Neural cell (in vitro differentiated cells): ENCODE measurements at regions not wholly inside any gene's neighbourhood (a gene's known extent, or its start where the extent isn't known, plus 50 kb on each side); places are given as distances from the start of the nearest gene placed in this dataset.

Source experiments
- H2AFZ ChIP-seq: fragments of 200-600, 300-800 bp; sonication (generic), shearing (Covaris generic); 2 replicates; pipeline ENCODE4 v1.6.0; 2014; ENCODE audit warnings: low read depth, mild to moderate bottlenecking, antibody characterized with exemption, low read length, moderate library complexity
- H3F3A ChIP-seq: fragments of 200-600 bp; shearing (Covaris generic); 2 replicates; pipeline ENCODE4 v1.6.1; 2016; ENCODE audit warnings: mild to moderate bottlenecking, moderate library complexity, mixed read lengths, antibody characterized with exemption, low read length; ENCODE audit not compliant: insufficient read depth, poor library complexity, severe bottlenecking
- H3K27ac ChIP-seq: fragments of 200-600, 300-800 bp; sonication (generic), shearing (Covaris generic); 2 replicates; pipeline ENCODE4 v1.5.1; 2014; ENCODE audit warnings: mild to moderate bottlenecking, low read length, moderate library complexity
- H3K27me3 ChIP-seq: fragments of 300-800, 200-600 bp; sonication (generic), shearing (Covaris generic); 2 replicates; pipeline ENCODE4 v1.6.0; 2014; ENCODE audit warnings: mild to moderate bottlenecking, low read depth, low read length, moderate library complexity; ENCODE audit not compliant: insufficient read depth
- H3K36me3 ChIP-seq: fragments of 300-800, 200-600 bp; sonication (generic), shearing (Covaris generic); 2 replicates; pipeline ENCODE4 v1.5.1; 2014; ENCODE audit warnings: mild to moderate bottlenecking, antibody characterized with exemption, low read length, moderate library complexity; ENCODE audit not compliant: insufficient read depth
- H3K4me2 ChIP-seq: fragments of 300-800, 200-600 bp; sonication (generic), shearing (Covaris generic); 2 replicates; pipeline ENCODE4 v1.6.0; 2014; ENCODE audit warnings: mild to moderate bottlenecking, low read length
- H3K4me3 ChIP-seq: fragments of 300-800, 200-600 bp; sonication (generic), shearing (Covaris generic); 2 replicates; pipeline ENCODE4 v1.5.1; 2014; ENCODE audit warnings: mild to moderate bottlenecking, low read length, moderate library complexity
- H3K79me2 ChIP-seq: fragments of 200-600 bp; shearing (Covaris generic); replicated peaks from 2 replicates; pipeline ENCODE4 v1.6.0; 2014; ENCODE audit warnings: mild to moderate bottlenecking, low read length, moderate library complexity; ENCODE audit not compliant: insufficient read depth
- H3K9ac ChIP-seq: fragments of 300-800, 200-600 bp; sonication (generic), shearing (Covaris generic); 2 replicates; pipeline ENCODE4 v1.6.1; 2016; ENCODE audit warnings: mild to moderate bottlenecking, low read length, mixed read lengths
- H3K9me2 ChIP-seq: fragments of 200-600 bp; shearing (Covaris generic); 2 replicates; pipeline ENCODE4 v1.6.1; 2016; ENCODE audit warnings: mild to moderate bottlenecking, low read length, mixed read lengths; ENCODE audit not compliant: insufficient read depth
- H3K9me3 ChIP-seq: fragments of 200-600, 300-800 bp; sonication (generic), shearing (Covaris generic); 2 replicates; pipeline ENCODE4 v1.6.1; 2016; ENCODE audit warnings: mild to moderate bottlenecking, mixed run types, low read length, moderate library complexity, mixed read lengths
- H4K20me1 ChIP-seq: fragments of 200-600 bp; shearing (Covaris generic); 2 replicates; pipeline ENCODE4 v1.6.1; 2016; ENCODE audit warnings: mild to moderate bottlenecking, mixed run types; ENCODE audit not compliant: insufficient read depth
- CTCF ChIP-seq: fragments of 450-650 bp; IDR thresholded peaks from 2 replicates; pipeline ENCODE4 v1.5.1; 2014; ENCODE audit warnings: antibody characterized with exemption, mild to moderate bottlenecking, moderate library complexity; ENCODE audit not compliant: poor library complexity, severe bottlenecking
- EP300 ChIP-seq: fragments of 450-650 bp; conservative IDR thresholded peaks from 2 replicates; pipeline ENCODE4 v1.6.1; 2014; ENCODE audit warnings: antibody characterized with exemption, mild to moderate bottlenecking, moderate library complexity; ENCODE audit not compliant: poor library complexity, severe bottlenecking
- EZH2 ChIP-seq: fragments of 200-600, 300-800 bp; shearing (Covaris generic), sonication (generic); IDR thresholded peaks from 2 replicates; pipeline ENCODE4 v1.6.1; 2014; ENCODE audit warnings: antibody characterized with exemption, low read length, borderline replicate concordance, mild to moderate bottlenecking; ENCODE audit not compliant: insufficient read depth, poor library complexity, severe bottlenecking
- MXI1 ChIP-seq: fragments of 450-650 bp; conservative IDR thresholded peaks from 2 replicates; pipeline ENCODE4 v1.6.1; 2014; ENCODE audit warnings: antibody characterized with exemption, mild to moderate bottlenecking; ENCODE audit not compliant: poor library complexity, severe bottlenecking
- POLR2AphosphoS5 ChIP-seq: IDR thresholded peaks from 2 replicates; pipeline ENCODE4 v1.6.1; 2012
- RAD21 ChIP-seq: fragments of 450-650 bp; conservative IDR thresholded peaks from 2 replicates; pipeline ENCODE4 v1.6.1; 2014; ENCODE audit warnings: antibody characterized with exemption, mild to moderate bottlenecking, moderate library complexity
- REST ChIP-seq: IDR thresholded peaks from 2 replicates; pipeline ENCODE4 v1.6.1; 2012; ENCODE audit warnings: borderline replicate concordance
- SMC3 ChIP-seq: fragments of 450-650 bp; conservative IDR thresholded peaks from 2 replicates; pipeline ENCODE4 v1.6.1; 2014; ENCODE audit warnings: antibody characterized with exemption, mild to moderate bottlenecking, moderate library complexity; ENCODE audit not compliant: poor library complexity
- TAF1 ChIP-seq: IDR thresholded peaks from 2 replicates; pipeline ENCODE4 v1.6.1; 2012; ENCODE audit warnings: low read depth

- no peak for TF ChIP-seq SMC3
- TF ChIP-seq MXI1 = no peak
- no peak for TF ChIP-seq TAF1
- TF ChIP-seq POLR2AphosphoS5 = no peak
- TF ChIP-seq EP300 = no peak
- no peak for TF ChIP-seq CTCF
- TF ChIP-seq REST = no peak
- TF ChIP-seq RAD21 = no peak
- TF ChIP-seq EZH2 = no peak
- H3K9me2 ChIP-seq = no peaks in the 10 kb centered on the region
Measured at GRCh38 chr2:181786371-181787228, 104.9 kb upstream of the ITPRID2 start.

GRCh38 chr2:181787310-181788048 is 104.1 kb upstream of the ITPRID2 start:
- Histone ChIP-seq H3K4me2 (no peak overlapping the region), H3K9me3 (no peaks in the 10 kb centered on the region), H4K20me1 (no peaks in the 10 kb centered on the region), H3K9me2 (no peaks in the 10 kb centered on the region), H2AFZ (no peak overlapping the region), H3F3A (no peaks in the 10 kb centered on the region), H3K36me3 (no peaks in the 10 kb centered on the region), H3K4me3 (no peak overlapping the region), H3K27me3 (no peaks in the 10 kb centered on the region), H3K27ac (no peak overlapping the region), H3K9ac (no peak overlapping the region), H3K79me2 (no peaks in the 10 kb centered on the region)
- TF ChIP-seq EP300 = no peak
- no peak for TF ChIP-seq CTCF
- TF ChIP-seq RAD21 = no peak
- TF ChIP-seq EZH2 = no peak
- no peak for TF ChIP-seq SMC3
- TF ChIP-seq REST = no peak

More at GRCh38 chr2:181786371-181787228, 104.9 kb upstream of the ITPRID2 start:
- Histone ChIP-seq H3K27ac (no peak overlapping the region), H3K36me3 (no peaks in the 10 kb centered on the region), H3K9me3 (no peaks in the 10 kb centered on the region), H3K27me3 (no peaks in the 10 kb centered on the region), H3K4me3 (no peak overlapping the region), H3K4me2 (no peak overlapping the region), H3K9ac (no peak overlapping the region), H3K79me2 (no peaks in the 10 kb centered on the region), H3F3A (no peaks in the 10 kb centered on the region), H4K20me1 (no peaks in the 10 kb centered on the region), H2AFZ (no peak overlapping the region)
